Natural killer cell (primary cell): ENCODE measurements at regions not wholly inside any gene's neighbourhood (a gene's known extent, or its start where the extent isn't known, plus 50 kb on each side); places are given as distances from the start of the nearest gene placed in this dataset.

Experiments
- ATAC-seq, 3 donors: fragments of 150-1000 bp in 2 of 3; fragments of 200-7000 bp in 1 of 3; cut with Tn5 transposase; 1 replicate in 1 of 3; 2 replicates in 2 of 3; pipeline ENCODE4 v1.10.0; 2021; ENCODE audit warnings: mild to moderate bottlenecking in 2 of 3, moderate library complexity in 2 of 3
- DNase-seq, 2 donors: peaks; one replicate each; pipeline versions ENCODE4 v3.0.0 to v3.0.0-alpha.2; 2013 to 2021; ENCODE audit warnings: mixed read lengths in 1 of 2
- H3K27ac ChIP-seq: one replicate; pipeline ENCODE4 v1.5.1; 2013; ENCODE audit warnings: mild to moderate bottlenecking, low read length
- H3K27me3 ChIP-seq: one replicate; pipeline ENCODE4 v1.6.1; 2013; ENCODE audit warnings: low read length; ENCODE audit not compliant: control insufficient read depth, insufficient read depth
- H3K36me3 ChIP-seq: one replicate; pipeline ENCODE4 v1.6.1; 2013; ENCODE audit warnings: low read length; ENCODE audit not compliant: control insufficient read depth, insufficient read depth
- H3K4me1 ChIP-seq: one replicate; pipeline ENCODE4 v1.6.1; 2013; ENCODE audit warnings: low read length; ENCODE audit not compliant: control insufficient read depth, insufficient read depth
- H3K4me3 ChIP-seq: one replicate; pipeline ENCODE4 v1.5.1; 2013; ENCODE audit warnings: low read length
- H3K9me3 ChIP-seq: one replicate; pipeline ENCODE4 v1.6.1; 2013; ENCODE audit warnings: low read length; ENCODE audit not compliant: control insufficient read depth, insufficient read depth
- H3K27ac Mint-ChIP-seq, 2 donors: one replicate each; pipeline ENCODE4 v1.8.0; 2022; ENCODE audit warnings: mild to moderate bottlenecking in 2 of 2, mixed read lengths in 2 of 2, moderate library complexity in 1 of 2
- H3K27me3 Mint-ChIP-seq, 2 donors: one replicate each; pipeline ENCODE4 v1.8.0; 2022; ENCODE audit warnings: low read depth in 2 of 2, mixed read lengths in 2 of 2
- H3K36me3 Mint-ChIP-seq: one replicate; pipeline ENCODE4 v1.8.0; 2022; ENCODE audit warnings: mixed read lengths
- H3K4me1 Mint-ChIP-seq, 2 donors: one replicate each; pipeline ENCODE4 v1.8.0; 2022; ENCODE audit warnings: mixed read lengths in 2 of 2
- H3K4me3 Mint-ChIP-seq: one replicate; pipeline ENCODE4 v1.8.0; 2022; ENCODE audit warnings: mild to moderate bottlenecking, moderate library complexity, mixed read lengths
- H3K9me3 Mint-ChIP-seq, 2 donors: one replicate each; pipeline ENCODE4 v1.8.0; 2022; ENCODE audit warnings: mixed read lengths in 2 of 2
- WGBS: methylation state at CpG from one replicate; pipeline ENCODE4 v1.1.7; 2013; ENCODE audit warnings: missing lambda C conversion rate; ENCODE audit not compliant: insufficient coverage; 5-methylcytosine and 5-hydroxymethylcytosine counted together
- intact Hi-C: fragments of 100-400 bp; cut with micrococcal nuclease; formaldehyde crosslinking; loops from one replicate; pipeline ENCODE4 v1.14.2; 2022
- TF ChIP-seq, protein P1 (sequence below): fragments of 200-600 bp; IDR thresholded peaks from one replicate; pipeline ENCODE4 v1.8.0; 2022; ENCODE audit warnings: antibody characterized with exemption

DNA sequence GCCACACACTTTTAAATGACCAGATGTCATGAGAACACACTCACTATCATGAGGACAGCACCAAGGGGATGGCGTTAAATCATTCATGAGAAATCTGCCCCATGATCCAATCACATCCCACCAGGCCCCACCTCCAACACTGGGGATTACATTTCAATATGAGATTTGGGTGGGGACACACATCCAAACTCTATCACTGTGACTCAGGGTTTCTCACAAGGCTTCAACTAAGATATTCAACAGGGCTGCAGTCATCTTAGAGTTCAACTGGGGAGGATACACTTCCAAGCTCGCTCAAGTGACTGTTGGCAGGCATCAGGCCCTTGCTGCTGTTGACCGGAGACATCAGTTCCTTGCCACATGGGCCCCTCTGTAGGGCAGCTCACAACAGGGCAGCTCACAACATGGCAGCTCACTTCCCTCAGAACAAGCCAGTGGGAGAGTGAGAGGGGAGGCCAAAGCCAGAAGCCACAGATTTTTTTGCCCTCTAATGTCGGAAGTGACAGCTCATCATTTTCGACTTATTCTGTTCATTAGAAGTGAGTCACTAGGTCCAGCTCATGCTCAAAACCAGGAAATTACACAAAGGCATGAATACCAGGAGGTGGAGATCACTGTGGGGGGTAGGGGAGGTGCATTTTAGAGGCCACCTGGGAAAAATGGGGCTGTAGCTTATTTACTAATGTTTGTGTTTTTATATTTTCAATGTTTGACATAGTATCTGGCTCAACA, 50.8 kb upstream of the PTHLH start:
- no peaks in the 10 kb centered on the region for H3K36me3 ChIP-seq
- 82% methylated on average over 4 of the region's 5 CpGs for WGBS
- H3K9me3 ChIP-seq, result no peaks in the 10 kb centered on the region
- TF ChIP-seq, protein P1, sequence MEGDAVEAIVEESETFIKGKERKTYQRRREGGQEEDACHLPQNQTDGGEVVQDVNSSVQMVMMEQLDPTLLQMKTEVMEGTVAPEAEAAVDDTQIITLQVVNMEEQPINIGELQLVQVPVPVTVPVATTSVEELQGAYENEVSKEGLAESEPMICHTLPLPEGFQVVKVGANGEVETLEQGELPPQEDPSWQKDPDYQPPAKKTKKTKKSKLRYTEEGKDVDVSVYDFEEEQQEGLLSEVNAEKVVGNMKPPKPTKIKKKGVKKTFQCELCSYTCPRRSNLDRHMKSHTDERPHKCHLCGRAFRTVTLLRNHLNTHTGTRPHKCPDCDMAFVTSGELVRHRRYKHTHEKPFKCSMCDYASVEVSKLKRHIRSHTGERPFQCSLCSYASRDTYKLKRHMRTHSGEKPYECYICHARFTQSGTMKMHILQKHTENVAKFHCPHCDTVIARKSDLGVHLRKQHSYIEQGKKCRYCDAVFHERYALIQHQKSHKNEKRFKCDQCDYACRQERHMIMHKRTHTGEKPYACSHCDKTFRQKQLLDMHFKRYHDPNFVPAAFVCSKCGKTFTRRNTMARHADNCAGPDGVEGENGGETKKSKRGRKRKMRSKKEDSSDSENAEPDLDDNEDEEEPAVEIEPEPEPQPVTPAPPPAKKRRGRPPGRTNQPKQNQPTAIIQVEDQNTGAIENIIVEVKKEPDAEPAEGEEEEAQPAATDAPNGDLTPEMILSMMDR, result no peak
- no peak overlapping the region for H3K4me3 ChIP-seq
- no peak overlapping the region for H3K27ac ChIP-seq
- no peaks in the 10 kb centered on the region for H3K4me1 ChIP-seq
- Mint-ChIP-seq H3K4me3 (no peak overlapping the region), H3K27ac (no peak overlapping the region), H3K36me3 (no peaks in the 10 kb centered on the region), H3K27me3 (no peaks in the 10 kb centered on the region), H3K9me3 (no peaks in the 10 kb centered on the region), H3K4me1 (no peaks in the 10 kb centered on the region)
- intact Hi-C loops, result no loop called here
- ATAC-seq (no peak), DNase-seq (no peak)
- no peaks in the 10 kb centered on the region for H3K27me3 ChIP-seq

DNA sequence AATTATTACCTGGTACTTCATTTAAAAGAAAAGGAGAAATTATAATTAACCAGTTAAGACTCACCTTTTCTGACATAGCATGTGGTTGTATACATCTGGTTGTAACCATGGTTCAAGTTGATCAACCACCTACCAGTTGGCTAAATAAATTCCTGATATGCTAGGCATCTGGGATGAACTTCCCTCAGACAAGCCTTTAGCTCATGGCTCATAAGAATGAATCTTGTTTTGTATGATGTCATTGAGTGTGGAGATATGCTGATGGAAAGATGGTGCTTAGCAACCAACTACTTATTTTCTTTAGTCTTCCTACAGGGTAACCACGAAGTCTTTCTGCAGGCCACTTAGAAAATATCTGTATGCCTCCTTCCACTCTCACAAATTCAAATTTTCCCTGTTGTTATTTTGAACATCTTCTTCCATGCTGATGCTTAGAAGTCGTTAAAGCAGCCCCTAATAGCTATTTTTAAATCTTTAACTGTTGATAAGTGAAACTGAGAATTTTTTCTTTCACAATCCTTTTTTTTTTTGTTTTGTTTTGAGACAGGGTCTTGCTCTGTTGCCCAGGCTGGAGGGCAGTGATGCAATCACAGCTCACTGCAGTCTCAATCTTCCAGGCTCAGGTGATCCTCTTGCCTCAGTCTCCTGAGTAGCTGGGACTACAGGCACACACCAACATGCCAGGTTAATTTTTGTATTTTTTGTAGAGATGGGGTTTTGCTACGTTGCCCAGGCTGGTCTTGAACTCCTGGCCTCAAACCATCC, 51.9 kb upstream of the PTHLH start:
- Mint-ChIP-seq H3K27me3 (no peaks in the 10 kb centered on the region), H3K36me3 (no peaks in the 10 kb centered on the region), H3K27ac (no peak overlapping the region), H3K4me3 (no peak overlapping the region), H3K9me3 (no peaks in the 10 kb centered on the region), H3K4me1 (no peaks in the 10 kb centered on the region)
- no peaks in the 10 kb centered on the region for H3K4me1 ChIP-seq
- no peak overlapping the region for H3K27ac ChIP-seq
- intact Hi-C loops, result no loop called here
- no peaks in the 10 kb centered on the region for H3K27me3 ChIP-seq
- no peak for ATAC-seq
- H3K36me3 ChIP-seq, result no peaks in the 10 kb centered on the region
- WGBS, result 78% methylated on average over 2 of the region's 3 CpGs
- TF ChIP-seq, protein P1, result no peak
- DNase-seq, result no peak
- no peaks in the 10 kb centered on the region for H3K9me3 ChIP-seq
- H3K4me3 ChIP-seq, result no peak overlapping the region

DNA sequence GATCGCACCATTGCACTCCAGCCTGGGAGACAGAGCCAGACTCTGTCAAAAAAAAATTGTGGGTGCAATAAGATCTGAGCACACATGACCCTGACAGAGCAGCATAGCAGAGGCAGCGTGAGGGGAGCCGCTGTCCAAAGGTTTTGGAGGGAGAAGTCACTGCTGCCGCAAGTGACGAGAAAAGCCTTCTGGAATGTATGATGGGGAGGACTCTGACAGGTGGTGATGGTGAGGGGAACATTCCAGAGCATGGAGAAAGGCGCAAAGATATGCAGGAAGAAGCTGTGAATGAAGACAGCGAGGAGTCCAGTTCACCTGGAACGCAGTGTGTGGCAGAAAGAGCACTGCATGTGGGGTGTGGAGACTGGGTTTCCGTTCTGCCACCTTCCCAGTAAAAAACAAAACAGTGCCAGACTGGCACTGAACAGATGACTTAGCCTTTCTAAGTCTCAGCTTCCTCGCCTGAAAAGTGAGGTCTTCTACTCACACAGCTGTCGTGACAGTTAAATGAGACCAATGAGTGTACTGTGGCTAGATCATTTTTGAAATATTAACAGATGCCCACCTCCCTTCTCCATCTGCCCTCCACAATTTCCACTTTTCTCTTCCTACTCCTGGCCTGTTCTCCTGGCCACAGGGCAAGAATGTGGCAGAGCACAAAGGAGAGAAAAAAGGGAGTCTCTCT, 53.4 kb upstream of the PTHLH start:
- Mint-ChIP-seq H3K9me3 (no peaks in the 10 kb centered on the region), H3K4me1 (no peaks in the 10 kb centered on the region), H3K27me3 (no peaks in the 10 kb centered on the region), H3K4me3 (no peak overlapping the region), H3K36me3 (no peaks in the 10 kb centered on the region), H3K27ac (no peak overlapping the region)
- no peak overlapping the region for H3K27ac ChIP-seq
- ATAC-seq (no peak), DNase-seq (no peak)
- intact Hi-C loops, result no loop called here
- no peaks in the 10 kb centered on the region for H3K9me3 ChIP-seq
- H3K4me1 ChIP-seq, result no peaks in the 10 kb centered on the region
- TF ChIP-seq, protein P1, result no peak
- WGBS, result 92% methylated on average over 11 of the region's 11 CpGs
- H3K4me3 ChIP-seq, result no peak overlapping the region
- H3K27me3 ChIP-seq, result no peaks in the 10 kb centered on the region
- H3K36me3 ChIP-seq, result no peaks in the 10 kb centered on the region
